AG09309 (cell line): ENCODE measurements at regions not wholly inside any gene's neighbourhood (a gene's known extent, or its start where the extent isn't known, plus 50 kb on each side); places are given as distances from the start of the nearest gene placed in this dataset.

Experiments used
- DNase-seq: peaks from one replicate; pipeline ENCODE4 v3.0.0-alpha.2; 2010; ENCODE audit warnings: low read depth
- H3K4me3 ChIP-seq: 2 replicates; pipeline ENCODE4 v1.5.1; 2011; ENCODE audit warnings: mild to moderate bottlenecking, low read depth, low read length, moderate library complexity; ENCODE audit not compliant: control insufficient read depth
- TF ChIP-seq, protein P1 (sequence below): IDR thresholded peaks from 2 replicates; pipeline ENCODE4 v1.5.1; 2011; ENCODE audit warnings: mild to moderate bottlenecking, low read depth, low read length, inconsistent platforms; ENCODE audit not compliant: insufficient read depth, control insufficient read depth; ENCODE audit errors: missing control alignments

DNA sequence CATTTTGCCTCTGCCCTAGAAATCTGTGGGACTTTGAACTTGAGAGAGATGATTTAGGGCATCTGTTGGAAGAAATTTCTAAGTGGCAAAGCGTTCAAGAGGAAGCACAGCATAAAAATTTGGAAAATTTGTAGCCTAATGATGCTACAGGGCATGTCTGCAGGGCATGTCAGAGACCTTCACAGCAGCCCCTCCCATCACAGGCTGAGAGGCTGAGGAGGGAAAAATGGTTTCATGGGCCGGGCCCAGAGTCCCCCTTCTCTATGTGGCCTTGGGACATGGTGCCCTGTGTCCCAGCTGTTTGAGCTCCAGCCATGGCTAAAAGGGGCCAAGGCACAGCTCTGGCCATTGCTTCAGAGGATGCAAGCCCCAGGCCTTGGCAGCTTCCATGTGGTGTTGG, 203.0 kb downstream of the STK31 start:
- TF ChIP-seq, protein P1, sequence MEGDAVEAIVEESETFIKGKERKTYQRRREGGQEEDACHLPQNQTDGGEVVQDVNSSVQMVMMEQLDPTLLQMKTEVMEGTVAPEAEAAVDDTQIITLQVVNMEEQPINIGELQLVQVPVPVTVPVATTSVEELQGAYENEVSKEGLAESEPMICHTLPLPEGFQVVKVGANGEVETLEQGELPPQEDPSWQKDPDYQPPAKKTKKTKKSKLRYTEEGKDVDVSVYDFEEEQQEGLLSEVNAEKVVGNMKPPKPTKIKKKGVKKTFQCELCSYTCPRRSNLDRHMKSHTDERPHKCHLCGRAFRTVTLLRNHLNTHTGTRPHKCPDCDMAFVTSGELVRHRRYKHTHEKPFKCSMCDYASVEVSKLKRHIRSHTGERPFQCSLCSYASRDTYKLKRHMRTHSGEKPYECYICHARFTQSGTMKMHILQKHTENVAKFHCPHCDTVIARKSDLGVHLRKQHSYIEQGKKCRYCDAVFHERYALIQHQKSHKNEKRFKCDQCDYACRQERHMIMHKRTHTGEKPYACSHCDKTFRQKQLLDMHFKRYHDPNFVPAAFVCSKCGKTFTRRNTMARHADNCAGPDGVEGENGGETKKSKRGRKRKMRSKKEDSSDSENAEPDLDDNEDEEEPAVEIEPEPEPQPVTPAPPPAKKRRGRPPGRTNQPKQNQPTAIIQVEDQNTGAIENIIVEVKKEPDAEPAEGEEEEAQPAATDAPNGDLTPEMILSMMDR = no peak
- no peak overlapping the region for H3K4me3 ChIP-seq
- DNase-seq = no peak

- TF ChIP-seq, protein P1 = no peak
- no peak for DNase-seq
- H3K4me3 ChIP-seq = no peak overlapping the region
These were observed 205.2 kb downstream of the STK31 start for GRCh38 chr7:23915236-23915635.

DNA sequence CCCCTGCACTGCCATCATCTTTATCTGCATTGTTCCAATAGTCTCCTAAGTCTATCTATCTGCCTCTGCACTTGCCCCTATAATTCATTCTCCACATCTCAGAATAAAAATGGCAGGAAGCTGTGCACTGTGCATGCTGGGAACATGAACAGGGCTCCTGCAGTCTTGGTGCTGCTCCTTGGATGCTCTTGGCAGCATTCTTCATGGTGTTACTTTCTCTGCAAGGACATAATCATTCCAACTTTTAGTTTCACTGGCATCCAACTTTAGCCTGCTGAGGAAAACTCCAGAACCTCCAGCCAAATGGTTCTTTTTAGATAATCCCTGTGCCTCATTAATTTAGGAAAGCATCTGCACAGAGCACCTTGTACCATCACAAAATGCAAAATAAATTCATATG, 208.3 kb downstream of the STK31 start:
- no peak overlapping the region for H3K4me3 ChIP-seq
- DNase-seq = no peak
- TF ChIP-seq, protein P1 = no peak

DNA sequence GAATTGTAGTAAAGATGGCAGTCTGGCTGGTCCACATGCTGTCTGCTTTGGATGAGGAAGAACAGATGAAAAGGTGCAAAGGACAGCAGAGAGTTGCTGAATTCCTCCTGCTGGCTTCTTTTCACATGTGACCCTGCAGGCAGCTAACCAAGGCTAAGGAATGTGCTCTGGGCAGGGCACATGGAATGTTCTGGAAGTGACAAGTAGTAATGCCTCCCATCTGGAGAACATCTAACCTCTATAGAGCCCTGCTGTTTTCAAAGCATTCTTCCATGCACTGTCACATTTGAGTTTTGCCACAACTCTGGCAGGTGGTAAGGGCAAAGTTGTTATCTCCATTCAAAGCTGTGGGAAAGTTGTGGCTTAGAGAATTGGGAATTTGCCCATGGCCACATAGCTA, 208.8 kb downstream of the STK31 start:
- TF ChIP-seq, protein P1 = no peak
- DNase-seq = no peak
- no peak overlapping the region for H3K4me3 ChIP-seq

DNA sequence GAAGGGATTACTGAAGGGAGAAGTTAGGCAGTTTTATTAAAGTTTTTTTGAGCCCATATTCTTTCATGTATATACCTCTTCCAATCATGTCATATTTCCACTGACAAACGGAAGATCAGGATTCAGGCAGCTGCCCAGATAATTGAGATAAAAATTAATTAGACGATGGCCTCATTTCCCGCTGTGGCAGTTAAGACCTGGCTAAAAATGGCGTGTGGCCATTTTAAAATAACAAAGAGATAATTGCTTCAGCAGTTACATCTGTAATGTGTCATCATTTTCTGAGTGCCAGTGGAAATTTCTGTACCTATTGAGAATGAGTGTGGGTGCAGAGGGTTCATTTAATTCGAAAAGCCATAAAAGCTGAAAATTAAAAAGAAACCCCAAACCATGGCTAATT, 215.1 kb downstream of the STK31 start:
- H3K4me3 ChIP-seq = no peak overlapping the region
- TF ChIP-seq, protein P1 = no peak
- no peak for DNase-seq

DNA sequence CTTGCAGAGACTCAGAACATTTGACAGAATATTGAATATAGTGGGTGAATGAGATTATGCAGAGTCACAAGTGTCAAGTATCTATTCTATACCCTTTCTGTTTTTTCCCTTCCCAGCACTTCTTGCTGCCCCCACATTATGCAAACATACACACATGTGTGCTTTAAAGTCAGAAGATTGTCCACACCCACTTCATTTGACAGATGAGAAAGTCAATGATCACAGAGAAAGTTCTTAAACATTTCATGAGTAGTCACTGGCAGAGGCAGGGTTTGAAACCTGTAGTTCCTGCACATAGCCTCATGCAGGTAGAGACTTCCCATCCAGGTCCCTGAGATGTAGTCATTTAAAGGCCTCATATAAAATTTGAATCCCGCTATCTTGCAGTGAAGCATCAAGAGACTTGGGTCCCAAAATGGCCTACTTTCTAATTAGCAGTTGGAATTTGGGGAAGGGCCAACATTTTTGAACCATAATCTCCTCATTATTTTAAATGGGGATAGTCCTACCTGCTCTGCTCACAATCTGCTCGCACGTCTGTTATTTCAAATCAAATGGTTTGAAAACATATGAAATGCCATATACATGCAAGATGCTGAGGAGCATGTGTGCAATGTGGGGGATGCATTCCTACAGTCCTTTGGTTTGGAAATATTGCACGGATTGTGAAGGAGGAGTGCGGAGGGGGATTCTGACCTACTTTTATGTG, 217.8 kb downstream of the STK31 start:
- TF ChIP-seq, protein P1 = no peak
- H3K4me3 ChIP-seq = no peak overlapping the region
- no peak for DNase-seq
